NT2/D1 (cell line): ENCODE measurements at regions not wholly inside any gene's neighbourhood (a gene's known extent, or its start where the extent isn't known, plus 50 kb on each side); places are given as distances from the start of the nearest gene placed in this dataset.
"Not testable (repeated sequence)": the region's sequence is repeated elsewhere in the genome, so short reads cannot be mapped to it uniquely, and the experiment has no call there.

ENCODE experiments used
- SUZ12 ChIP-seq: IDR thresholded peaks from 2 replicates; pipeline ENCODE4 v1.6.1; 2011; ENCODE audit not compliant: insufficient read length, insufficient read depth; ENCODE audit errors: extremely low read depth
- YY1 ChIP-seq: IDR thresholded peaks from 2 replicates; pipeline ENCODE4 v1.6.1; 2011; ENCODE audit not compliant: insufficient read length, insufficient read depth
- ZNF274 ChIP-seq: IDR thresholded peaks from 2 replicates; pipeline ENCODE4 v1.6.1; 2011; ENCODE audit warnings: mild to moderate bottlenecking, low read depth, low read length

- TF ChIP-seq ZNF274, SUZ12, YY1: not testable (repeated sequence)
Measured at GRCh38 chr12:75683995-75684586, 172.7 kb upstream of the KRR1 start.
